Fibroblast of mammary gland (primary cell): ENCODE measurements at regions not wholly inside any gene's neighbourhood (a gene's known extent, or its start where the extent isn't known, plus 50 kb on each side); places are given as distances from the start of the nearest gene placed in this dataset.

ENCODE experiments used
- DNase-seq: peaks from one replicate; pipeline ENCODE4 v3.0.0-alpha.2; 2010; ENCODE audit warnings: low read depth
- H3K4me3 ChIP-seq: 2 replicates; pipeline ENCODE4 v1.5.1; 2011; ENCODE audit warnings: low read depth, mild to moderate bottlenecking, low read length, moderate library complexity; ENCODE audit not compliant: control insufficient read depth
- CTCF ChIP-seq: conservative IDR thresholded peaks from 2 replicates; pipeline ENCODE4 v1.5.1; 2011; ENCODE audit warnings: low read depth, low read length, inconsistent platforms; ENCODE audit not compliant: control insufficient read depth, insufficient read depth

GRCh38 chr7:125032943-125033342 lies 103.3 kb upstream of the POT1 start:
- no peak for TF ChIP-seq CTCF
- H3K4me3 ChIP-seq, result no peak overlapping the region
- no peak for DNase-seq

GRCh38 chr7:125030756-125031387 lies 101.2 kb upstream of the POT1 start:
- no peak for DNase-seq
- H3K4me3 ChIP-seq, result no peak overlapping the region
- TF ChIP-seq CTCF, result no peak

GRCh38 chr7:125025620-125026019 lies 96.0 kb upstream of the POT1 start:
- TF ChIP-seq CTCF, result no peak
- no peak for DNase-seq
- no peak overlapping the region for H3K4me3 ChIP-seq

- DNase-seq, result peak; percentile 0
- no peak for TF ChIP-seq CTCF
- no peak overlapping the region for H3K4me3 ChIP-seq
These were observed 91.2 kb upstream of the POT1 start for GRCh38 chr7:125020801-125021200.

- no peak for DNase-seq
- no peak for TF ChIP-seq CTCF
- H3K4me3 ChIP-seq, result no peak overlapping the region
These were observed 80.9 kb upstream of the POT1 start for GRCh38 chr7:125010540-125010939.

- no peak overlapping the region for H3K4me3 ChIP-seq
- no peak for DNase-seq
- no peak for TF ChIP-seq CTCF
These were observed 67.2 kb upstream of the POT1 start for GRCh38 chr7:124996778-124997177.
